GM23248 (cell line): ENCODE measurements at regions not wholly inside any gene's neighbourhood (a gene's known extent, or its start where the extent isn't known, plus 50 kb on each side); places are given as distances from the start of the nearest gene placed in this dataset.

Experiments used
- EZH2 ChIP-seq: fragments of 200-600 bp; sonication (generic); IDR thresholded peaks from 2 replicates; pipeline ENCODE4 v1.6.1; 2018; ENCODE audit warnings: antibody characterized with exemption, mild to moderate bottlenecking; ENCODE audit not compliant: insufficient read depth, poor library complexity, severe bottlenecking
- EZH2phosphoT487 ChIP-seq: fragments of 200-600 bp; sonication (generic); IDR thresholded peaks from 2 replicates; pipeline ENCODE4 v1.6.1; 2018; ENCODE audit warnings: antibody characterized with exemption, moderate library complexity, mild to moderate bottlenecking, low read depth; ENCODE audit not compliant: insufficient read depth

GRCh38 chr2:139160836-139161235, 380.6 kb upstream of the NXPH2 start:
- TF ChIP-seq EZH2: no peak
- TF ChIP-seq EZH2phosphoT487: no peak
